GM21825 (cell line): ENCODE measurements at regions not wholly inside any gene's neighbourhood (a gene's known extent, or its start where the extent isn't known, plus 50 kb on each side); places are given as distances from the start of the nearest gene placed in this dataset.

Source experiments
- ATAC-seq: cut with Tn5 transposase; IDR thresholded peaks from one replicate; pipeline ENCODE4 v1.9.1; 2021; ENCODE audit warnings: mild to moderate bottlenecking, moderate library complexity; ENCODE audit not compliant: unreplicated experiment

GRCh38 chr14:61110316-61111082 lies 129.5 kb downstream of the SLC38A6 start:
- ATAC-seq: no peak

GRCh38 chr14:61109288-61109687 lies 128.2 kb downstream of the SLC38A6 start:
- ATAC-seq: no peak

GRCh38 chr14:61108496-61109141 lies 127.6 kb downstream of the SLC38A6 start:
- no peak for ATAC-seq

- ATAC-seq: no peak
Observed at GRCh38 chr14:61107869-61108493, 126.9 kb downstream of the SLC38A6 start.

GRCh38 chr14:61106959-61107641 lies 126.1 kb downstream of the SLC38A6 start:
- ATAC-seq: no peak

- no peak for ATAC-seq
Observed at GRCh38 chr14:61106271-61106958, 125.4 kb downstream of the SLC38A6 start.

- no peak for ATAC-seq
Observed at GRCh38 chr14:61104358-61104757, 123.3 kb downstream of the SLC38A6 start.

- peak; percentile 73 for ATAC-seq
Observed at GRCh38 chr14:61103541-61104339, 122.7 kb downstream of the SLC38A6 start.

- ATAC-seq: no peak
Observed at GRCh38 chr14:61102549-61103466, 121.8 kb downstream of the SLC38A6 start.
